ENCODE measurements at regions not wholly inside any gene's neighbourhood (a gene's known extent, or its start where the extent isn't known, plus 50 kb on each side); places are given as distances from the start of the nearest gene placed in this dataset.

- ATAC-seq (no peak), DNase-seq (no peak)
- intact Hi-C loops (cut with DNase I), result no loop called here
- Histone ChIP-seq H3K4me1 (no peaks in the 10 kb centered on the region), H3K36me3 (no peaks in the 10 kb centered on the region), H3K4me3 (no peak overlapping the region), H3K9me3 (no peaks in the 10 kb centered on the region), H3K27me3 (no peaks in the 10 kb centered on the region), H3K27ac (no peak overlapping the region)
- no peak for TF ChIP-seq CTCF (IDR thresholded peaks at IDR 0.05)
These were observed 560.5 kb downstream of the HAO1 start for GRCh38 chr20:7379621-7380220.

GRCh38 chr20:7383216-7383615 is 557.0 kb downstream of the HAO1 start:
- Histone ChIP-seq H3K4me3 (no peak overlapping the region), H3K9me3 (no peaks in the 10 kb centered on the region), H3K27ac (no peak overlapping the region), H3K36me3 (no peaks in the 10 kb centered on the region), H3K4me1 (no peaks in the 10 kb centered on the region), H3K27me3 (no peaks in the 10 kb centered on the region)
- TF ChIP-seq CTCF (IDR thresholded peaks at IDR 0.05), result no peak
- ATAC-seq (no peak), DNase-seq (no peak)
- intact Hi-C loops (cut with DNase I), result no loop called here

- Histone ChIP-seq H3K4me3 (no peak overlapping the region), H3K36me3 (no peaks in the 10 kb centered on the region), H3K27ac (no peak overlapping the region), H3K4me1 (no peaks in the 10 kb centered on the region), H3K9me3 (no peaks in the 10 kb centered on the region), H3K27me3 (no peaks in the 10 kb centered on the region)
- ATAC-seq (no peak), DNase-seq (no peak)
- TF ChIP-seq CTCF (IDR thresholded peaks at IDR 0.05), result no peak
- intact Hi-C loops (cut with DNase I), result no loop called here
These were observed 552.5 kb downstream of the HAO1 start for GRCh38 chr20:7387638-7388193.

- H3K27ac ChIP-seq, result no peak overlapping the region
- no peaks in the 10 kb centered on the region for H3K4me1 ChIP-seq
- ATAC-seq (no peak), DNase-seq (no peak)
- TF ChIP-seq CTCF (IDR thresholded peaks at IDR 0.05), result no peak
- no peaks in the 10 kb centered on the region for H3K27me3 ChIP-seq
- no peaks in the 10 kb centered on the region for H3K9me3 ChIP-seq
- H3K4me3 ChIP-seq, result no peak overlapping the region
- intact Hi-C loops (cut with DNase I), result no loop called here
- H3K36me3 ChIP-seq, result no peaks in the 10 kb centered on the region
These were observed 551.0 kb downstream of the HAO1 start for GRCh38 chr20:7389216-7389615.

GRCh38 chr20:7392542-7393206 is 547.6 kb downstream of the HAO1 start:
- H3K27ac ChIP-seq, result no peak overlapping the region
- intact Hi-C loops (cut with DNase I), result no loop called here
- H3K4me1 ChIP-seq, result no peaks in the 10 kb centered on the region
- H3K9me3 ChIP-seq, result peaks cover 0 to 5% of the 10 kb centered on the region in 2 donors
- ATAC-seq, result no peak
- no peak for DNase-seq
- TF ChIP-seq CTCF (IDR thresholded peaks at IDR 0.05), result no peak
- no peaks in the 10 kb centered on the region for H3K27me3 ChIP-seq
- H3K4me3 ChIP-seq, result no peak overlapping the region
- no peaks in the 10 kb centered on the region for H3K36me3 ChIP-seq
